ENCODE measurements at regions not wholly inside any gene's neighbourhood (a gene's known extent, or its start where the extent isn't known, plus 50 kb on each side); places are given as distances from the start of the nearest gene placed in this dataset.

GRCh38 chr3:83628471-83628870, 1330.3 kb upstream of the CADM2 start:
- TF ChIP-seq SIX5 (IDR thresholded peaks at IDR 0.05; ENCODE audit: borderline replicate concordance in 1 of 2, insufficient read depth in 1 of 2, low read depth in 1 of 2, low read length in 2 of 2) (no peak), KDM2B (CRISPR knock-in tag; IDR thresholded peaks at IDR 0.05) (no peak), EGR1 (conservative IDR thresholded peaks at IDR 0.05) (no peak), ZSCAN29 (IDR thresholded peaks at IDR 0.05) (no peak), CTCF (IDR thresholded peaks at IDR 0.05 in 2 of 3, conservative IDR thresholded peaks at IDR 0.05 in 1 of 3; ENCODE audit: insufficient read depth in 2 of 3, low read depth in 1 of 3, low read length in 3 of 3) (no peak), POLR2AphosphoS5 (IDR thresholded peaks at IDR 0.05; ENCODE audit: control insufficient read depth, insufficient read depth, low read depth, low read length) (no peak), NR3C1 (CRISPR knock-in tag; IDR thresholded peaks at IDR 0.05) (no peak), KAT2B (IDR thresholded peaks at IDR 0.05; ENCODE audit: low read depth, low read length) (no peak), NR2C1 (IDR thresholded peaks at IDR 0.05) (no peak), NR2C1 (tag; IDR thresholded peaks at IDR 0.05) (no peak), BHLHE40 (IDR thresholded peaks at IDR 0.05; ENCODE audit: low read length) (no peak), ZNF274 (IDR thresholded peaks at IDR 0.05; ENCODE audit: borderline replicate concordance, low read depth, low read length) (no peak), WHSC1 (IDR thresholded peaks at IDR 0.05; ENCODE audit: low read length) (no peak)

Data from K562 (cell line).